Heart left ventricle (tissue), 13 donors: ENCODE measurements at regions not wholly inside any gene's neighbourhood (a gene's known extent, or its start where the extent isn't known, plus 50 kb on each side); places are given as distances from the start of the nearest gene placed in this dataset.

Source experiments
- POLR2A ChIP-seq, 2 donors: fragments of 450-650 bp; IDR thresholded peaks; one replicate each; pipeline ENCODE4 v1.6.1; 2017; ENCODE audit warnings: antibody characterized with exemption in 2 of 2, mild to moderate bottlenecking in 2 of 2, moderate library complexity in 2 of 2
- TF ChIP-seq, protein P1 (sequence below), 12 donors: fragments of 200-600 bp; sonication (generic) in 4 of 12; IDR thresholded peaks; one replicate each; pipeline versions ENCODE4 v1.5.0 to v1.8.0; 2018 to 2022; ENCODE audit warnings: antibody characterized with exemption in 12 of 12, mild to moderate bottlenecking in 5 of 12
- donor health status: ischemic (EF 13 %, LVEDD 7.1; RV severe dilation, severe dysfunction).
- donor health status: DM: no; HTN: yes; CAD: no.
- donor health status: DM: no; HTN: no; CAD: no.
- donor health status: ischemic (EF 25% LVEDD 6.9; RV normal size, moderate dysfunction).
- donor health status: ischemic (EF 25% LVEDD 5.7; RV mildly dilated, moderate dysfunction).
- donor health status: ischemic (EF 35%, LVEDD 5.7; RV mildly dilated, moderate dysfunction).
- donor health status: nonischemic (EF 11% LVEDD 7.7; RV severe dilation, severe dysfunction).
- donor health status: DM: yes; HTN: yes; CAD: no.
- donor health status: PGD.
- donor health status: ischemic (EF 29% LVEDD 5.4; RV normal size, mild dysfunction).
- donor health status: nonischemic (EF 23%, LVEDD 6.1; RV moderate dilation, normal function).

DNA sequence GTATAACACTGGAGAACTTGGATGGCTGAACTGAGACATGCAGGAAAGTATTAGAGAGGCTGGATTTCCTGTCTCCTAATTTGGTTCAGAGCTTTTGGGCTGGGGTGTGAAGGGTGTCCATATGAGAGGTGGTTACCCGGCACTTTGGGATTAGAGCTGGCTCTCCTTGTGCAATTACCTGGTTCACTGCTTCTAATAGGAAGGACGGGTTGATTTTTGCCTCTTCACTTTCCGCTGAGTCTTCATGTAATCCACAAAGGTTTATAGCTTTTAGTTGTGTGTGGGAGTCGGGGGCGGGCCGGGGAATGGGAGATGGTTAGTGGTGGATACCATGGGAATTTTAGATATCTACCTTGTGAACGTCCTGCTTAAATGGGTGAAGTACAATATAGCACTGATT is 151.5 kb downstream of the BTBD3 start:
- TF ChIP-seq, protein P1, sequence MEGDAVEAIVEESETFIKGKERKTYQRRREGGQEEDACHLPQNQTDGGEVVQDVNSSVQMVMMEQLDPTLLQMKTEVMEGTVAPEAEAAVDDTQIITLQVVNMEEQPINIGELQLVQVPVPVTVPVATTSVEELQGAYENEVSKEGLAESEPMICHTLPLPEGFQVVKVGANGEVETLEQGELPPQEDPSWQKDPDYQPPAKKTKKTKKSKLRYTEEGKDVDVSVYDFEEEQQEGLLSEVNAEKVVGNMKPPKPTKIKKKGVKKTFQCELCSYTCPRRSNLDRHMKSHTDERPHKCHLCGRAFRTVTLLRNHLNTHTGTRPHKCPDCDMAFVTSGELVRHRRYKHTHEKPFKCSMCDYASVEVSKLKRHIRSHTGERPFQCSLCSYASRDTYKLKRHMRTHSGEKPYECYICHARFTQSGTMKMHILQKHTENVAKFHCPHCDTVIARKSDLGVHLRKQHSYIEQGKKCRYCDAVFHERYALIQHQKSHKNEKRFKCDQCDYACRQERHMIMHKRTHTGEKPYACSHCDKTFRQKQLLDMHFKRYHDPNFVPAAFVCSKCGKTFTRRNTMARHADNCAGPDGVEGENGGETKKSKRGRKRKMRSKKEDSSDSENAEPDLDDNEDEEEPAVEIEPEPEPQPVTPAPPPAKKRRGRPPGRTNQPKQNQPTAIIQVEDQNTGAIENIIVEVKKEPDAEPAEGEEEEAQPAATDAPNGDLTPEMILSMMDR (IDR thresholded peaks at IDR 0.05) = no peak
- no peak for TF ChIP-seq POLR2A (IDR thresholded peaks at IDR 0.05)
